Natural killer cell (primary cell): ENCODE measurements at regions not wholly inside any gene's neighbourhood (a gene's known extent, or its start where the extent isn't known, plus 50 kb on each side); places are given as distances from the start of the nearest gene placed in this dataset.

Experiments
- ATAC-seq, 3 donors: fragments of 150-1000 bp in 2 of 3; fragments of 200-7000 bp in 1 of 3; cut with Tn5 transposase; 1 replicate in 1 of 3; 2 replicates in 2 of 3; pipeline ENCODE4 v1.10.0; 2021; ENCODE audit warnings: mild to moderate bottlenecking in 2 of 3, moderate library complexity in 2 of 3
- DNase-seq, 2 donors: peaks; one replicate each; pipeline versions ENCODE4 v3.0.0 to v3.0.0-alpha.2; 2013 to 2021; ENCODE audit warnings: mixed read lengths in 1 of 2
- H3K27ac ChIP-seq: one replicate; pipeline ENCODE4 v1.5.1; 2013; ENCODE audit warnings: mild to moderate bottlenecking, low read length
- H3K27me3 ChIP-seq: one replicate; pipeline ENCODE4 v1.6.1; 2013; ENCODE audit warnings: low read length; ENCODE audit not compliant: control insufficient read depth, insufficient read depth
- H3K36me3 ChIP-seq: one replicate; pipeline ENCODE4 v1.6.1; 2013; ENCODE audit warnings: low read length; ENCODE audit not compliant: control insufficient read depth, insufficient read depth
- H3K4me1 ChIP-seq: one replicate; pipeline ENCODE4 v1.6.1; 2013; ENCODE audit warnings: low read length; ENCODE audit not compliant: control insufficient read depth, insufficient read depth
- H3K4me3 ChIP-seq: one replicate; pipeline ENCODE4 v1.5.1; 2013; ENCODE audit warnings: low read length
- H3K9me3 ChIP-seq: one replicate; pipeline ENCODE4 v1.6.1; 2013; ENCODE audit warnings: low read length; ENCODE audit not compliant: control insufficient read depth, insufficient read depth
- H3K27ac Mint-ChIP-seq, 2 donors: one replicate each; pipeline ENCODE4 v1.8.0; 2022; ENCODE audit warnings: mild to moderate bottlenecking in 2 of 2, mixed read lengths in 2 of 2, moderate library complexity in 1 of 2
- H3K27me3 Mint-ChIP-seq, 2 donors: one replicate each; pipeline ENCODE4 v1.8.0; 2022; ENCODE audit warnings: low read depth in 2 of 2, mixed read lengths in 2 of 2
- H3K36me3 Mint-ChIP-seq: one replicate; pipeline ENCODE4 v1.8.0; 2022; ENCODE audit warnings: mixed read lengths
- H3K4me1 Mint-ChIP-seq, 2 donors: one replicate each; pipeline ENCODE4 v1.8.0; 2022; ENCODE audit warnings: mixed read lengths in 2 of 2
- H3K4me3 Mint-ChIP-seq: one replicate; pipeline ENCODE4 v1.8.0; 2022; ENCODE audit warnings: mild to moderate bottlenecking, moderate library complexity, mixed read lengths
- H3K9me3 Mint-ChIP-seq, 2 donors: one replicate each; pipeline ENCODE4 v1.8.0; 2022; ENCODE audit warnings: mixed read lengths in 2 of 2
- CTCF ChIP-seq: fragments of 200-600 bp; IDR thresholded peaks from one replicate; pipeline ENCODE4 v1.8.0; 2022; ENCODE audit warnings: antibody characterized with exemption
- WGBS: methylation state at CpG from one replicate; pipeline ENCODE4 v1.1.7; 2013; ENCODE audit warnings: missing lambda C conversion rate; ENCODE audit not compliant: insufficient coverage; 5-methylcytosine and 5-hydroxymethylcytosine counted together
- intact Hi-C: fragments of 100-400 bp; cut with micrococcal nuclease; formaldehyde crosslinking; loops from one replicate; pipeline ENCODE4 v1.14.2; 2022

DNA sequence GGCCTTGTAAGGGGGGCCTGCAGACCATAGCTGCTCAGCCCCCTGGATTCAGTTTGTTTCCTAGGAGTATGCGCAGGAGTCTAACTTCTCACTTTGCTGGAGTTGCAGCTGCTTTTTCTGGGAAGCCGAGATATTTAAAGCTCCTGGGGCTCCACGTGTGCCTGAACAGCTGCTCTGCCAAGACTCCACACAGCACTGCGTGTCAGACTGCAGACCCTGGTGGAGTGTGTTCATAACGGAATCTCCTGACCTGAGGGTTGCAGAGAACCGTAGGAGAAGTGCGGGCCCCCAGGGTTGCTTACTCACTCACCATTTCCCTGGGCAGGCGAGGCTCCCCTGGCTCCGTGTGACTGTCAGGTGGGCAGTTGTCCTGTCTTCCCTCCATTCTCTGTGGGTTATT is 474.3 kb upstream of the TMPRSS15 start:
- Mint-ChIP-seq H3K36me3 (peaks cover 14% of the 10 kb centered on the region), H3K27ac (no peak overlapping the region), H3K27me3 (no peaks in the 10 kb centered on the region), H3K4me1 (no peaks in the 10 kb centered on the region), H3K4me3 (no peak overlapping the region), H3K9me3 (peaks cover 7 to 14% of the 10 kb centered on the region in 2 donors)
- H3K4me3 ChIP-seq, result no peak overlapping the region
- 48% methylated on average over 7 of the region's 9 CpGs for WGBS
- H3K27me3 ChIP-seq, result no peaks in the 10 kb centered on the region
- no peaks in the 10 kb centered on the region for H3K4me1 ChIP-seq
- H3K9me3 ChIP-seq, result peaks cover 16% of the 10 kb centered on the region
- TF ChIP-seq CTCF, result no peak
- no peaks in the 10 kb centered on the region for H3K36me3 ChIP-seq
- ATAC-seq (no peak), DNase-seq (no peak)
- intact Hi-C loops, result no loop called here
- no peak overlapping the region for H3K27ac ChIP-seq

- 70% methylated on average over 2 of the region's 4 CpGs for WGBS
- H3K9me3 Mint-ChIP-seq, result peaks cover 19 to 21% of the 10 kb centered on the region in 2 donors
- Histone ChIP-seq H3K4me3 (no peak overlapping the region), H3K27me3 (no peaks in the 10 kb centered on the region), H3K36me3 (no peaks in the 10 kb centered on the region), H3K9me3 (no peaks in the 10 kb centered on the region), H3K4me1 (no peaks in the 10 kb centered on the region), H3K27ac (no peak overlapping the region)
- no peaks in the 10 kb centered on the region for H3K4me1 Mint-ChIP-seq
- H3K4me3 Mint-ChIP-seq, result no peak overlapping the region
- H3K36me3 Mint-ChIP-seq, result no peaks in the 10 kb centered on the region
- H3K27me3 Mint-ChIP-seq, result no peaks in the 10 kb centered on the region
- ATAC-seq, result no peak
- no peak overlapping the region for H3K27ac Mint-ChIP-seq
- intact Hi-C loops, result no loop called here
- DNase-seq, result no peak
- TF ChIP-seq CTCF, result no peak
Measured at GRCh38 chr21:18887922-18888602, 484.5 kb upstream of the TMPRSS15 start.

- Mint-ChIP-seq H3K27ac (no peak overlapping the region), H3K36me3 (no peaks in the 10 kb centered on the region), H3K9me3 (peaks cover 11 to 25% of the 10 kb centered on the region in 2 donors), H3K4me3 (no peak overlapping the region), H3K27me3 (no peaks in the 10 kb centered on the region), H3K4me1 (no peaks in the 10 kb centered on the region)
- intact Hi-C loops, result no loop called here
- no CpG with 5 or more reads among the region's 2 CpGs for WGBS
- Histone ChIP-seq H3K27me3 (no peaks in the 10 kb centered on the region), H3K4me1 (no peaks in the 10 kb centered on the region), H3K36me3 (no peaks in the 10 kb centered on the region), H3K27ac (no peak overlapping the region), H3K9me3 (no peaks in the 10 kb centered on the region), H3K4me3 (no peak overlapping the region)
- DNase-seq, result no peak
- TF ChIP-seq CTCF, result no peak
- ATAC-seq, result no peak
Measured at GRCh38 chr21:18893406-18893805, 489.8 kb upstream of the TMPRSS15 start.

- no peak overlapping the region for H3K4me3 Mint-ChIP-seq
- Histone ChIP-seq H3K4me1 (no peaks in the 10 kb centered on the region), H3K36me3 (no peaks in the 10 kb centered on the region), H3K27me3 (no peaks in the 10 kb centered on the region), H3K4me3 (no peak overlapping the region), H3K27ac (no peak overlapping the region), H3K9me3 (no peaks in the 10 kb centered on the region)
- no CpG with 5 or more reads among the region's 1 CpG for WGBS
- intact Hi-C loops, result no loop called here
- DNase-seq (no peak), ATAC-seq (no peak)
- no peak for TF ChIP-seq CTCF
- no peaks in the 10 kb centered on the region for H3K4me1 Mint-ChIP-seq
- H3K36me3 Mint-ChIP-seq, result no peaks in the 10 kb centered on the region
- H3K27me3 Mint-ChIP-seq, result no peaks in the 10 kb centered on the region
- no peak overlapping the region for H3K27ac Mint-ChIP-seq
- peaks cover 13 to 26% of the 10 kb centered on the region in 2 donors for H3K9me3 Mint-ChIP-seq
Measured at GRCh38 chr21:18894387-18894786, 490.8 kb upstream of the TMPRSS15 start.
